Fibroblast of skin of right quadriceps (primary cell): ENCODE measurements at regions not wholly inside any gene's neighbourhood (a gene's known extent, or its start where the extent isn't known, plus 50 kb on each side); places are given as distances from the start of the nearest gene placed in this dataset.

ENCODE experiments used
- DNase-seq: peaks from one replicate; pipeline ENCODE4 v3.0.0-alpha.2; 2013

DNA sequence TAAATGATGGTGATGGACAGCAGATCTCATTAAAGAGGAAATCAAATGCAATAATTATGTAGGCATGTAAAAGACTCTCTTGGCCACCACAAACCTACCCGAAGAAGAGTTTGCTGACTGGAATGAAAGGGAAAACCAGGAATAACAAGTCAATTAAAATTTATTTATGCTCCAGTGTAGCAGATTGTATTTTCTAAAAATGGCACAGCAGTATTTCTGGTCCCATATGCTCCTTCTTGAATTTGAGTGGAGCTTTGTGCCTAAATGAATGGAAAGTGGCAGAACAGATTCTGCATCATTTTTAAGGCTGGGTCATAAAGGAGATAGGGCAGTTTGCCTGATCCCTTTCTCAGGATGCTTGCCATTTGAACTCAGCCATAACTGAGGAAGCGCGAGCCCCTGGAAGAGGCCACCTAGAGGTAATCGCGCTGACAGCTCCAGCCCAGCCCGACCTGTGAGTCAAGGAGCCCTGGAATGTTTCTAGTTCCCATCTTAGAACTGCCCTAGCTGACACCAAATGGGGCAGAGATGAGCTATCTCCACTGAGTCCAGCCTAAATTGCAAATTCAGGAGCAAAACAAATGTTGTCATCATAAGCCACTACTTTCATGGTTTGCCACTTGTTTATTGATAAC, 229.2 kb upstream of the TMTC1 start:
- no peak for DNase-seq

- peak; percentile 29 for DNase-seq
These were observed 226.6 kb upstream of the TMTC1 start for GRCh38 chr12:30010071-30011052.

DNA sequence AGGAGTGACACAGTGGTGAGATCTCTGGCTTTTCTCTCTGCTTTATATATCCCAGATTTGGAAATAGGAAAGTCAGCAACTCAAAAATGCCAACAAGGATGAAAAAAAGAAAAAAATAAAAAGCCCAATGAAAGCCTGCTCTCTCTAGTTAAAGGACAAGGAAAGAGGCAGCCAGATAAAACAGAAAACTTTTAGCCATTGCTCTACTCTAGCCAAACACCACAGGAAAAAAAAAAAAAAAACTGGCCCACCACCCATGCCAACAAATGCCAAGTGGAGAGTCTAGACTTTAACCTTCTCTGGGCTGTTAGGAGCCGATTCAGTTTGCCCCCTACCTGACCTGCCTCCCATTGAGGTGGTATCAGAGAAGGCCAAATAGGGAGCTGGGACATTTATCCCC, 222.3 kb upstream of the TMTC1 start:
- DNase-seq, result no peak

DNA sequence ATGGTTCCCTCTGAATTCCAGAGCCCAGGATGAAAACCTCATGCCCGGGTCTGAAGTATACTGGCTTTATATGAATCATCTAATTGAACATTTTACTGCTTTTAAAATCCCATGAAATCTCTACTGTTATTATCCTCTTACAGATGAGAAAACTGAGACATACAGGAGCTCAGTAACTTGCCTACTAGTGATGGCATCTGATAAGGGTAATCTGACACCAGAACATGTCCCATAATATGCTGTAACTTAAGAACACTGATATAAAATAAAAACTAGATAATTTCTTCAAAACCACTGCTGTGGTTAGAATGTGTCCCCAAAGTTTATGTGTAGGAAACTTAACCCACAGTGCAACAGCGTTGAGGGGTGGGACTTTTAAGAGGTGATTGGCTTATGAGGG, 219.6 kb upstream of the TMTC1 start:
- no peak for DNase-seq

GRCh38 chr12:30002677-30003076, 218.9 kb upstream of the TMTC1 start:
- no peak for DNase-seq

GRCh38 chr12:30000401-30000800, 216.7 kb upstream of the TMTC1 start:
- DNase-seq, result peak; percentile 53

DNA sequence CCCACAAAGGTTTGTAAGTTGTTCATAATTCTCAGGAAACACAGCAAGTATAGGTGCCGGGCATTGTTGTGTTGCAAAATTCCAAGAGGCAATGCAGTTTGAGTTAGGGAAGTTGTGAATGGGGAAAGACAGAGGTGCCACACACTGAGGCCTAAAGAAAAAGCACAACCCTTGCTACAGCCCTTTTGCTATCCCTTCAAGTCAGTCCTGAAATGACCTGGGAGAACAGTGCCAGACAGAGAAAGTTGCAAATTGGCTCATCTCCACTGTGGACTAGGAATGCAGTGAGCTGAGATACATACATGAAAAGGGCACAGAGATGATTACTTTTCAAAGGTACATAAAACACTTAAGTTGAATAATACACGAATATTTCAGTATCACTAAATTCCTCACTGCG, 213.3 kb upstream of the TMTC1 start:
- DNase-seq, result no peak

GRCh38 chr12:29992366-29992765, 208.6 kb upstream of the TMTC1 start:
- DNase-seq, result no peak

DNA sequence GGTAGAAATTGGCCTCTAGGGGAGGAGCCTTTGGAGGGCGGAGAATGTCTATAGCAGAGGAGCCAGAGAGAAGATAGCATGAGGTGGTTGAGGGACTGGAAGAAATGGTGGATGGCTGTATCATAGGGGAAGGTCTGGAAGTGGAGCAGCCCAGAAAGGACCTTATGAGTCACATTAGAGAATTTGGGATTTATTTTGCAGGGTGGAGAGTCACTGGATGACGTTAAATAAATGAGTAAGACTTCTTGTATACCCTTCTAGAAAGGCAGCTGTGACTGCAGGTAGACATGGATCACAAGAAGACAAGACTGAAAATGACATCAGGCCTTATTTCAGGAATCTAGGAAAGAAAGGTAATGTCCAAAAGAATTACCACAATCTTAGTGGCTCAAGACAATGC, 208.2 kb upstream of the TMTC1 start:
- no peak for DNase-seq

- DNase-seq, result peak; percentile 22
These were observed 207.2 kb upstream of the TMTC1 start for GRCh38 chr12:29990971-29991370.

DNA sequence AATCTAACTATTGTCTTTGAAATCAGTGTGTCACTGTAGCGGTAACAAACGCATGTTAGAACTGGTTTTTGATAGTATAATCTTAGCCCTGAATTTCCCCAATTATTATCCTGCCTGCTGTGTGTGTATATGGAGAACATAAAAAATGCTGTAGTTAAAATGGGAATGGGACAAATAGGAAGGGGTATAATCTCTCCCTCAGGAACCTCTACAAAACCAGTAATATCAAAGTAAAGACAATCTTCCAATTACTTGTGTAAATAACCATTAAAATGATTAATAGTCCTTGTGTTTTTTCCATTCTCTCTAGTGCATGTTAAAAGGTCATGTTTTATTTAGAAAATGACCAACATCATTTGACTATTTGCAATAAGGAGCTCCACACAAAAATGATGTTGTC, 200.1 kb upstream of the TMTC1 start:
- DNase-seq, result no peak

- no peak for DNase-seq
These were observed 196.6 kb upstream of the TMTC1 start for GRCh38 chr12:29980304-29980703.

GRCh38 chr12:29971446-29971845, 187.7 kb upstream of the TMTC1 start:
- no peak for DNase-seq

DNA sequence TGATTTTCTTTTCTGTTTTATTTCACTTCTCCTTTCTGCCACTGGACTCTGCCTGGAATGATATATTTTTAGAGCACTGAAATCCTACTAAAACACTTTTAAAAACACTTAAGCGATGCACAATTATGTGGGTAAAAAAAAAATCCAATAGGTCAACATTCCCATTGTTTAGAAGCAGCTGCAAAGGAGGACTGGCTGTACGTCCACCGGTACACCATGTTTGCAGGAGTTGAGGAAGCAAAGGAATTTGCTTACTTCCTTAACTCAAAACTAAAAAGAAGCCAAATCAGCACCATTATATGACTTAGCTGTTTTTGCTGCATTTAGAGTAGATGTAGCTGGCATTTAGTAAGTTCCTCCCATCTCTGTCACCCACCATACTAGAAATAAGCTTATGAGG, 186.8 kb upstream of the TMTC1 start:
- no peak for DNase-seq

DNA sequence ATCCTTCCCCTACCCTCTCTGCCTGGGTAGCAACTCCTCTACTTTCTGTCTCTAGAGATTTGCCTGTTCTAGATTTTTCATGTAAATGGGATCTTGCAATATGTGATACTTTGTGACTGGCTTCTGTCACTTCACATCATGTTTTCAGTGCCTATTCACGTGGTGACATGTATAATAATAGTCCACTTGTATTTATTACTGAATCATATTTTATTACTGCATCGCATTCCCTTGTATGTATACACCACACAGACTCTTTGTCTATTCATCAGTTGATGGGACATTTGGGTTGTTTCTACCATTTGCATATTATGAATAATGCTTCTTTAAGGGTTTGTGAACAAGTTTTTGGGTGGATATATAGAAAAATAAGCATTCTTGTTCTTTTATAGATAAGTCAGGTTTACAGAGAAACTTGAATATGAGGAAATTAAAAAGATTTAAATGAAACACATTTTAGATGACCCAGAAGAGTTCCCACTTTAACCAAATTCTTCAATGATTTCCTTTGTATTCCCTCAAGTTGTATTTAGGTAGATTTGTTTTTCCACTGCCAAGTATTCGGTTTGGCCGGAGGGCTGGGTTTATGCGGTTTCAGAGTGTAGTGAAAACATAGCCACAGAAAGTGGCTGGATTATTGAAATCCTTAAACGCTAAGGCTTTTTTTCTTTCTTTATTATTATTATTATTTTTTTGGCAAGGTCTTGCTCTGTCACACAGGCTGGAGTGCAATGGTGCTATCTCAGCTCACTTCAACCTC, 178.7 kb upstream of the TMTC1 start:
- DNase-seq, result no peak

DNA sequence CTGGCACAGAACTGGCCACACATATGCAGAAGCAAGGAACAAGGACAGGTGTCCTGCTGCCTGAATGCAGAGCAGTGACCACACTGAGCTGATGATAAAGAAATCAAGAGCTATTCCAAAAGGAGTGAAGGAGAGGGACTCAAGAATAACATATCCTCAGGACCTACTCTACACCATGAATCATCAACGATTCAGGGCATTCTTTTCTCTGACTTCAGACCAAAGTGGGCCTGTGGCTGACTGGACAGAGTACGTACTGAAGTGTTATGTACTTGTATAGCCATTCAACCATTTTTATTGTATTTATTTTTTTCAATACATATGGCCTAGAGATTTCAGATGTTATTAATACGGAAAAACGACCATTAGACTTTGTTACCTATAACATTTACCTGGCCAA, 177.5 kb upstream of the TMTC1 start:
- peak; percentile 5 for DNase-seq

DNA sequence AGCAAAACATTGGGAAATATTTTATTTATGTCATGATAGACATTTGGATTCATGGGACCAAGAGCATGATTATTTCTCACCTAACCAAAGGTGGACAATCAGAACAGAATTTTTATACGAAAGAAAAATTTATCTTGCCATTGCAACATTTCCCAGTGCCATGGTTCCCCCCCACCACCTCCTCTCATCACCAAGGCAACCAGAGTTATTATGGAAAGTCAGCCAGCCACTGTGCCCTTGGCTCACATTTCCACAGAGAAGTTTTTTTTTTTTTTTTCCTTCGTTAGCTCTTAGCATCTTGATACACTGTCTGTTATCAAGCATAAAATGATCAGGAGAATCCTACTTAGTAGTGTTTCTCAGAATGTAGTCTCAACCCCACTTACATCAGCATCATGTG, 176.4 kb upstream of the TMTC1 start:
- no peak for DNase-seq

DNA sequence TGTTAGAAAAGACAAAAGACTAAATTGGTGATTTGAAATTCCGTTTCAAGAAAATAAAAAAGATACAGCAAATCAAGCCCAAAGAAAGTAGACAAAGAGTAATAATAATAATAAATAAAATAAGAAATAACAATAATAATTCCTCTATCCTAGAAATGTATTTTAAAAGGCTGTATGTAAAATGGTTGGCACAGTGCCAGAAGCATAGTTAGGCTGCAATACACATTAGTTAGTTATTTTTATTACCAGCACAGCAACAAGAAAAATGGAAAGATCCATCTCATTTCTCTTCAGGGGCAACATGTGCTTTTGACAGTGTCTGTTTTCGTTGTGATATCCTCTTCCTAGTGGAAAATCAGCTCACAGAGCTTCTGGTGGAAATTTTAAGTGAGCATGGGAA, 174.1 kb upstream of the TMTC1 start:
- peak; percentile 1 for DNase-seq

DNA sequence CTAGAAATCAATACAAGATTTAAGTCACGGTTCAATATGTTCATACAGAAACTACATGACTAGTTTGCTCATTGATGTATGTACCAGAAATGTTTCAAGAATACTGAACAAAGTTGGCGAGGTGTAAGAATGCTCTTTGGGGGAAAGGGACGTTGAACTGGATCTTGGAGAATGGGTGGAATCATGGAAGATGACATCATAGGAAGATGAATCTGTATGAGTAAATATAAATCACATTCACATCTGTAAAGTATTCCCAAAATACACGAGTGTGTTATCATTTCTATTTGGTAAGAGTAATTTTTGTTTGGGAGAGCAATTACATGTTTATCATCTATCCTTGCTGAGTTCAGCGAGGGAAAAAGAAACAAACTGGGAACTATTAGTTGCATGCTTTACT, 162.2 kb upstream of the TMTC1 start:
- DNase-seq, result no peak

- no peak for DNase-seq
These were observed 160.7 kb upstream of the TMTC1 start for GRCh38 chr12:29944269-29945000.

DNA sequence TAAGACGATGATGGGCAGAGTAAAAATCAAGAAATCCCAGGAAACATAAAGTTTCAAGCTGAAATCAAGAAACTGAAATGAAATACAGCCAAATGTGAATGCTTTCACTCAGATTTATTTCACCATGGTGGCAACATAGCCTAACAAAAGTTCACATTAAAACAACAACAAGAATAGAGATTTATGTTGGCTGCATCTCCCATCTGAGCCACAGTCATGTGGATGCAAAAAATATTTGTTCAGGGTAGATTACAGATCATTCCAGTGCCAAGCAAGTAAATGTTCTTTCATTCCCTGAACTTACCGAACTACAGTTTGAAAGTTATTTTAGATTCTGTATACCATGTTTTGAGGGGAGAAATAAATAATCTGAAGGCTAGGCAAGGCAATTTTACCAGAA, 159.9 kb upstream of the TMTC1 start:
- no peak for DNase-seq

DNA sequence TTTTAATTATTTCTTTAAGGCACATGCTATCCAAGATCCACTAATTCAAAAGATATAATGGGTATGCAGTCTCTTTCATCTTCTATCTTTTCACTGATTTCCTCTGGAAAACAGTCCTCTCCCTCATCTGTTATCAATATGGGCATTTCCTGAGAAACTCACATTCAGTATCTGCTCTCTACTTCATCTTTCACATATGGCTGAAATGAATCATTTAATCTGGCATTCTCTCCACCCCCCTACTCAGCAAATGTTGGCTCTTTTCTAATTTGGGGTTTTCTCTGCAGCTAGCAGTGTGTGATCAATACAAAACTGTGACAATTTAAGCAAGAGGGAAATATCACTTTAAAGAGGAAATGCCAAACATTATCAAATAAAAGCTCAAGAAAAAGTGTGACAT, 157.1 kb upstream of the TMTC1 start:
- no peak for DNase-seq

GRCh38 chr12:29930503-29930902, 146.8 kb upstream of the TMTC1 start:
- no peak for DNase-seq
